B cell (primary cell): ENCODE measurements at regions not wholly inside any gene's neighbourhood (a gene's known extent, or its start where the extent isn't known, plus 50 kb on each side); places are given as distances from the start of the nearest gene placed in this dataset.

Experiments used
- CTCF ChIP-seq: fragments of 200-600 bp; IDR thresholded peaks from one replicate; pipeline ENCODE4 v1.8.0; 2022; ENCODE audit warnings: antibody characterized with exemption, mild to moderate bottlenecking
- EZH2 ChIP-seq: IDR thresholded peaks from 2 replicates; pipeline ENCODE4 v1.6.1; 2012; ENCODE audit warnings: borderline replicate concordance, low read depth, mild to moderate bottlenecking, moderate library complexity, low read length; ENCODE audit not compliant: insufficient read depth, poor library complexity, severe bottlenecking

- TF ChIP-seq CTCF (no peak), EZH2 (no peak)
Observed at GRCh38 chr13:107956889-107957288, 258.4 kb downstream of the LIG4 start.
